HTR-8/SVneo (cell line): ENCODE measurements at regions not wholly inside any gene's neighbourhood (a gene's known extent, or its start where the extent isn't known, plus 50 kb on each side); places are given as distances from the start of the nearest gene placed in this dataset.

Source experiments
- DNase-seq: peaks from one replicate; pipeline ENCODE4 v3.0.0; 2011; ENCODE audit warnings: low spot score, mixed read lengths; ENCODE audit not compliant: insufficient read length
- FAIRE-seq: peaks from 2 replicates; lab custom pipeline; 2011; peaks lifted over from hg19 to GRCh38; lab: Jason Lieb, UNC

GRCh38 chr3:148400754-148401153 lies 296.9 kb upstream of the AGTR1 start:
- FAIRE-seq, result no peak
- no peak for DNase-seq

- DNase-seq, result no peak
- FAIRE-seq, result no peak
Measured at GRCh38 chr3:148408667-148409066, 289.0 kb upstream of the AGTR1 start.

GRCh38 chr3:148420242-148420641 lies 277.5 kb upstream of the AGTR1 start:
- DNase-seq, result no peak

DNA sequence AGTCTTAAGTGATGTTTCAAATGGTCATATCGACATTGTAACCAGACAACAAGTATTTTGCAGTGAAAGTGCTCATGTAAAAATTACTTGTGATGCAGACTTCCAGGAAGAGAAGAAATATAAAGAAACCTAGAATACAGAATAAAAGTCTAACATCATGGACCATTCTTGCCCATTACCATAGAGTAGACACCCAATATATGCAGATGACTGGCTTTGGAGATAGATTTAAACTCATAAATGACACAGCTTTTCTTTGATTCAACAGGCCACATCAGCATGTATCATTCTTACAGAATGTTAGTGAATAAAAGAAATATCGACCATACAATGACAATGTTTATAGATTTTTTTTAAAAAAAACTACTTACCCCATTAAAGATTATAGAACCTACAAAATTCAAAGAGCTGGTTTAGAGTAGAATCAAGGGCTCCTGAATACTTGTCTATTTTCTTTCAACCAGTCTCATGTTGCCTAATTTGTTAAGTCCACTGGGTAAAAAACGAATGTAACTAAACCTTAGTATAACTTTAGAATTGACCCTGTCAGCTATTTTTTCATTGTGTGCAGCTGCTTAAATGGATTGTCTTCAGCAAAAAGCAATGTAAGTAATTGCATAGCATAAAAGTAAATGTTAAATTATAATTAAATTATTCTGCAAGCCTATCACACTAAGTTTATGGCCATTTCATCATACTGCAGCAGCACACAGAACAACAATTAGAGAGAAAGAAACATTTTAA lies 268.7 kb upstream of the AGTR1 start:
- no peak for DNase-seq
- FAIRE-seq, result no peak

More at GRCh38 chr3:148420242-148420641, 277.5 kb upstream of the AGTR1 start:
- FAIRE-seq, result no peak

- no peak for FAIRE-seq
Measured at GRCh38 chr3:148433665-148434064, 264.0 kb upstream of the AGTR1 start.

DNA sequence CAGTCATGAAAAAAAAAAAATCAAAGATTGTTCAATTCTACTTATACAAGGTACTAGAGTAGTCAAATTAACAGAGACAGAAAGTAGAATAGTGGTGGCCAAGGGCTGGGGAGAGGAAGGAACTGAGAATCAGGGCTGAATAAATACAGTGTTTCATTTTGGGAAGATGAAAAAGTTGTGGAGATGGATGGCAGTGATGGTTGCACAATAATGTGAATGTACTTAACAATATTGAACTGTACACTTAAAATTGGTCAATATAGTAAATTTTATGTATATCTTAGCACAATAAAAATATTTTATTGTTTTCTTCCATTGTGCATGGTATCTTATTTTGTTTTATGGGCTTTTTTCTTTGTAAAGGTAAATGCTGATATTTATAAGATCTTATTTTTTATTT lies 262.2 kb upstream of the AGTR1 start:
- DNase-seq (no peak), FAIRE-seq (no peak)

More at GRCh38 chr3:148433665-148434064, 264.0 kb upstream of the AGTR1 start:
- DNase-seq, result no peak

DNA sequence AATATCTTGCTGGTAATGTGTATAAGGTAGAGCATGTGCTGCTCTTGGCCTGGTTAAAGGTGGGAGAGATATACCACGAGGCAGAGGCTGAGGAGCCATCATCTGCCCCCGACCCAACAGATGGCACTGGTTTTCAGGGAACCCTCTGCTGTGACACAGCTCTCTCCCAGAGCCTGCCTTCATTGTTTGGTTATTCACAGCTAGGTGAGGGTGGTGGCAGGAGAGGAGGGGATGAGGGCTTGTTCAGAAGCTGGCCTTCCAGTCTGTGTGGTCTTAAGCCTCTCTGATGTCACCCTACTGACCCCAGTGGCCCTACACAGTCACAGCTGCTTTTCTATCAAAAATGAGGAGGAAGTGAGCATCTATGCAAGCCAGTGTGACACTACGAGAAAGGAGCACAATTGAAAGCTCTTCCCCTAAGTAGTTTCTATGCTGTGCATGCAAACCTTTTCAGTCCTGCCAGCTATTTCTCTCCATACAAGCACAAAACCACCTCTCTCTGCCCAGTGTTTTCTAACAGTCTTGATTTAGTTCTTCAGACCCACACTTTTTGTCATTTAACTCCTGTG lies 258.4 kb upstream of the AGTR1 start:
- peak; percentile 16 for FAIRE-seq
- no peak for DNase-seq

DNA sequence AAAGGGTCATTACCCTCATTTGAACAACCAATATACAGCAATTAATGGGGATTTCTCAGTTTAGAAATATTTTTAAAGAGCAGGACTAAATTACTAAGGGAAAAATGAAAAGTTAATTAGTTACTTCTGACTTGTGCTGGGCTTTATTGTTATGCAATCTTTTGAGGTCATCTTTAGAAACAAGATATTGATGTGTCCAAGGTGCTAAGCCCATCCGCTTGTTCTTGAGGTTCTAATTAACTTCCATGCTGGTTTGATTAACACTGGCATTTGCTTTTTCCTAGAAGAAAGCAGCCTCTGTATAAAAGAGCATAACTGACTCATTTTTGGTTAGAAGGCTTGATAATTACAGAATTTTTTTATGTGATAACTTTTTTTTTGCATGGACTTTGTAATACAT lies 256.5 kb upstream of the AGTR1 start:
- no peak for FAIRE-seq
- no peak for DNase-seq

GRCh38 chr3:148450819-148451218 lies 246.9 kb upstream of the AGTR1 start:
- DNase-seq, result no peak
- FAIRE-seq, result no peak

DNA sequence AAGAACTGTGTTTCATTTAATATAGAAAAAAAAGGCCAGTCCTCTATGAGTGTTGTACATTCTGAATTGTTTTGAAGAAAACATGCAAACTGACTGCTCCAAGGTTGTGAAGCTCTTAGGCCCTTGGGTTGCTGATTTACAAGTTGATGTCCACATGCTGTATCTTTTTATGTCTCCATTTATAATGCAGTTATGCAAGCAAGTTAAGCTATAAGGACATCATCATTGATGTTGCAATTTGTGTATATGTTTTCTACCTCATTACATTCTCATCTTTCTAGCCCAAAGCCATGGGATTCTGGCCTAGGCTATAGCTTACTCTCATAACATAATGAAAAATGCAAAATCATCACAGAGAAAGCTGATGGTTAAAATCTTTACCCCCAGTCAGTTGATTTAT lies 245.7 kb upstream of the AGTR1 start:
- no peak for DNase-seq
- FAIRE-seq, result no peak

- FAIRE-seq (no peak), DNase-seq (no peak)
Measured at GRCh38 chr3:148453781-148454191, 243.9 kb upstream of the AGTR1 start.

DNA sequence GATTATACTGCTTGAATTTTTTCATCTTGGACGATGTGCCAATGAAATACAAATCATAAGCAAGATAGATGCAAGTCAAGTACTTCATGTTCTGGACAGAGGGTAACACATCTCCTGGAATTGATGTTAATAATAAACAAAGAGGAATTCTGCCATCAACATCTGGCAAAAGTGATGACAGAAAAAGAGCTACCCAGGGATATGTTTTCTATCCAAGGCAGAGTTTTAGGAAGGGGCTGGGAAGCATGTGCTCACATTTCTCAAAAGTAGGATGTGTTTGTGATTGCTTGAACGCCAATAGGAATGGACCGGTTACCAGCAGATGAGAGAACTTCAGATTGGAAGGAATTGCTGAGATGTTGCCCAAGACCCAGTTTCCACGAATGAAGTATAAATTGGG lies 242.6 kb upstream of the AGTR1 start:
- FAIRE-seq (no peak), DNase-seq (no peak)

DNA sequence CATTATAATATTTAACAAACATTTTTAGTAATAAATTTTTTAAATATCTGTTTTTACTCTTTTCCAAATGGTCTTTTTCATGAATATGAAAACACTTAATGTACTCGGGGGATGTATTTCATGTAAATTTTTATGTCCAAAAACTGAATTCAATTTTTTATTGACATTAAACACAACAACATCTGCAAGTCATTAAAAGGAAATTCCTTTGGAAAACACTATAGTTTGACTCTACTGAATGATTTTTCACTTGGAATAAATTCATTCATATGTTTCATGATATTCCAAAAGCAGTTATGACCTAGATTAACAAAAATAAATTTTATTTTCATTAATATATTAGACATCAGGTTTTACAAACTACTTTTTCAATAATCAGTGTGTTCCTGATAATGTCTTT lies 239.8 kb upstream of the AGTR1 start:
- FAIRE-seq (no peak), DNase-seq (no peak)

DNA sequence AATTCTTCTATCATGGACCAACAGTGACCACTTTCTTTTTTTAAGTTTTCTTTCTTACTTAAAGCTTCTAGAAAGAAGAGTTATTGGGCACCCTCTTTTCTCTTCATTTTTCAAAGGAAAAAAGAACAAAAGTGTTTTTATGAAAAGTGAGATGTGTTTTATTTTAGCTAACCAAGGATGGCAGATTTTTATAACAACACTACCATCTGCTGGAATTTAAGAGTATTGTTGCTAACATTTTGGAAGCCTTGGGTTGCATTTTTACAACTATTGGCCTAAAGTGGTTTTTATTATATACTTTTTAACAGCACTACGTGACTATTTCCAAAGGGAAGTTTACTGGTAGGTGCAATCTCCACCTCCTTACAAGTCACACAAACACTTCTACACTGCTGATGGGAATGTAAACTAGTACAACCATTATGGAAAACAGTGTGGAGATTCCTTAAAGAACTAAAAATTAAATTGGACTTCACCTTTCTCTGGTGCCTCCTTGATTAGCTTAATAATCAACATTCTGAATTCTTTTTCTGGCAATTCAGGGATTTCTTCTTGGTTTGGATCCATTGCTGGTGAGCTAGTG lies 237.7 kb upstream of the AGTR1 start:
- FAIRE-seq (no peak), DNase-seq (no peak)

DNA sequence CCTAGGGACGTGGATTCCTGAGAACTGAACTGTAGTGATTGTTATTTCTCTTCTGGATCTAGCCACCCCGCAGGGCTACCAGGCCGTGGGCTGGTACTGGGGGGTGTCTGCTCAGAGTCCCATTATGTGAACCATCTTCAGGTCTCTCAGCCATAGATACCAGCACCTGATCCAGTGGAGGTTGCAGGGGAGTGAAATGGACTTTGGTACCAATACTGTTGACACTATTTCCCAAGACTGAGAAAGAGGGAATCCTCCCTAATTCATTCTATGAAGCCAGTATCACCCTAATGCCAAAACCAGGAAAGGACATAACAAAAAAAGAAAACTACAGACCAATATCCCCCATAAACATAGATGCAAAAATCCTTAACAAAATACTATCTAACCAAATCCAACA lies 237.0 kb upstream of the AGTR1 start:
- FAIRE-seq, result no peak
- no peak for DNase-seq

DNA sequence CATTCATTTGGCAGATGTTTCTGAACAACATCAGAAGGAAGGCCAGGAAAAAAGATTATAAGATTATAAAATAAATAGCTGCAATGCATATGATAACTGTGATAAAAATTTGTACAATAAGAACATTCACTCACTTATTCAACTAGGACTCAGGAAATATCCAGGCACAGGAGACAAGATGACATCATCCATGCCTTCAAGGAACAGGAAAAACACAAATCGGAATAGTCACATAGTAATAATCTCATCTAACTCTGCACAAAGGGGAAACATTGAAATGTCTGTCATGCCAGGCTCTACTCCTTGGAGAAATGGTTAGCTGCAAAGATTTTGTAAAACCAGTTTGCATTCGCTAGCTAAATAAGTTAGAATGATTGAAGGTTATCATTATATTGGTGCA lies 233.5 kb upstream of the AGTR1 start:
- DNase-seq (peak; percentile 3), FAIRE-seq (no peak)

DNA sequence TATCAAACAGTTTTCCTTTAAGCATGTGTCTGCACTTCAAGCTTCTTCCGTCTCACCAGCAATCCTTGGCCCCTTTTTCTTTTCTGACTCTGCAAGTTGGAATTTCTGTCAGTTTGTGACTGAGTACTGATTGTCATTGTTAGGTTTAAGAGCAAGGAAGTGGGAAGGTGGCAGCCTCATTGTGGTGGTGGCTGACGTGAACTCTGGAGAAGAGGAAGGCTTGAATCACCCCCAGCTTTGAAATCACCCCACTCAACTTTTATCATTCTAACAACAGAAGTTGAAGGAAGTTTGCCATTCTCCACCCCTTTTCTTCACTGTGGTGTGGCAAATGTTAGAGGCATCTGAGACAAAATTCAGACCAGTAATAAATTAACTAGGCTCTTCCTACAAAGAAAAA lies 231.6 kb upstream of the AGTR1 start:
- DNase-seq (peak; percentile 3), FAIRE-seq (no peak)

DNA sequence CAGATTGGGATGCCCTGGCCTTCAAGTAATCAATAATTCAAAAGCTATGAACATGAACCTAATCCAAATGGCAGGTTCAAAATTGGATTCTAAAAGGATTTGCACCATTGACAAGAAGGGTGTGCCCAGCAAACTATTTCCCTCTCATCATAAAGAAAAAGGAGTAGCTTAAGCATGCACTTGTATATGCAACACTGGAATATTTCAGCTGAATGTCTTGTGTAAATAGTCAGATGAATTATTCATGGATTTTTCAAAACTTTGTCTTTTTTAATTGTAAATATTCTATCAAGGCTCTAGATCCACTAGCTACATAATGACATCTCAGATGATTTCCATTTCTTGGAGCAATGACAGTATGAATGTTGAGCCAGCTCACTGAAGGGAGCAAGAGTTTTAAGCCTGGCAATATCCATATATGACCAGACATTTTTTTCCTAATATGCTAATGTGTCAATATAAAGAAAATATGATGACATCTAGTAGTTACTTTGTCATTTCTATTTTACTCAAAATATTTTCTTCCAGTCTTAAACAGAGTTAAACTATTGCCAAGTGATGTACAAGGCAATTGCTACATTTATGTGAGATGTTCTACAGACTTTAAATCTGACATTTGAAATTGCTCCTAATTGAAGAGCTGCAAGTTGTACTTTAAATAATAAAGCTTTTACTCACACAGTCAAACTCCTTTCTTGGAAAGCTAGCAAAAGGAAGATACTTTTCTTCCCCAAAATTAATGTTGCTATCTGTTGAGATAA lies 230.5 kb upstream of the AGTR1 start:
- DNase-seq, result no peak
- no peak for FAIRE-seq

DNA sequence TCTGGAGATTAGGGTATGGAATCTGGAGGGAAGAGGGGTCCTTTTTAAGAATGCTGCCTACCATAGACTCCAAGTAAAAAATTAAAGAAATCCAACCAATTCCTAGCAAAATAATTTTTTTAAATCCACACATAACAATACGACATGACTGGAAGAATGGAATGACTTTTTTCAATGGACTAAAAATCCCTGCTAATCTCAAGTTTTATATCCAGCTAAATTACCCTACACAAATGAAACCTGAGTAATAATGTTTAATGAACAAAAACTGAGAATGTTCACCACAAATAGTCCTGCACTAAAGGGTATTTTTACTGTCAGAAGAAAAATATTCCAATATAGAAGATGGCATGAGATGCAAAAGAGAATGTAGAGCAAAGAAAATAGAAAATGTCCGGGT lies 220.3 kb upstream of the AGTR1 start:
- FAIRE-seq (no peak), DNase-seq (no peak)

DNA sequence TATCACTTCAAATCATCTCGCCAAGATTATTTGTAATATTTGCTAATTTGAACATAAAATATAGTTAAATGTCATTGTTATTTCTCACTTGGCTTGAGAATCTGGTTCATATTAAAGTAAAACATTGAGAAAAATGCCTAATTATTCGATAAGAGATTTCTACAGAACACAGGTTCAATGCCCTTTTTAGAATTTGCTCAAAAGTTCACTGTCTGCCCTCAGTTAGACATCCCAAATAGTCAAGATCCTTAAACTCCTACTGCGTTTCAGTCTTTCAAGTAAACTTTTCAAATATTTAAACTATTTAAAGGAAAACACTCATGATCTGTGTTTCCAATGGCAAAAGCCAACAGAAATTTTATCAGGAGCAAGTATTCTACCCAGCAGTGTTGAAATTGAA lies 204.1 kb upstream of the AGTR1 start:
- no peak for DNase-seq
- no peak for FAIRE-seq

- FAIRE-seq (no peak), DNase-seq (no peak)
Measured at GRCh38 chr3:148494451-148494850, 203.3 kb upstream of the AGTR1 start.
